ENCODE measurements at regions not wholly inside any gene's neighbourhood (a gene's known extent, or its start where the extent isn't known, plus 50 kb on each side); places are given as distances from the start of the nearest gene placed in this dataset.

DNA sequence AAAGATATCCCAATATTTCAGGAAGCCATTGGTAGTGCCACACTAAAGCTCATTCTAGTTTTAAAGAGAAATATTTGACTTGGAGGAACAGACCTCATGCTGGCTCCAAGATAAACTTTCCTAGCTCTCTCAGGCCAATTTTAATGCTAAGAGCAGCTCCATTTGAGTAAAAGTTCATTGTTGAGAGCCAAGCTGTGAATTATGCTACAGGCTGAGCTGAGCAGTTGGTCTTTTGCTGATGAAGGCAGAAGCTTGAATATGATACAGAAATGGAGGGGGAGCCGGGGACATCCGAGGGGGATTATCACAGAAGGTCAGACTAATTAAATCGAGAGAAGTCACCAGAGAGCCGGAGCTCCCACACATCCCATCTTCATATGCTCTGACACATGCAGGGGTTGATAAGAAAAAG is 175.7 kb upstream of the AUTS2 start:
- TF ChIP-seq, protein P1, sequence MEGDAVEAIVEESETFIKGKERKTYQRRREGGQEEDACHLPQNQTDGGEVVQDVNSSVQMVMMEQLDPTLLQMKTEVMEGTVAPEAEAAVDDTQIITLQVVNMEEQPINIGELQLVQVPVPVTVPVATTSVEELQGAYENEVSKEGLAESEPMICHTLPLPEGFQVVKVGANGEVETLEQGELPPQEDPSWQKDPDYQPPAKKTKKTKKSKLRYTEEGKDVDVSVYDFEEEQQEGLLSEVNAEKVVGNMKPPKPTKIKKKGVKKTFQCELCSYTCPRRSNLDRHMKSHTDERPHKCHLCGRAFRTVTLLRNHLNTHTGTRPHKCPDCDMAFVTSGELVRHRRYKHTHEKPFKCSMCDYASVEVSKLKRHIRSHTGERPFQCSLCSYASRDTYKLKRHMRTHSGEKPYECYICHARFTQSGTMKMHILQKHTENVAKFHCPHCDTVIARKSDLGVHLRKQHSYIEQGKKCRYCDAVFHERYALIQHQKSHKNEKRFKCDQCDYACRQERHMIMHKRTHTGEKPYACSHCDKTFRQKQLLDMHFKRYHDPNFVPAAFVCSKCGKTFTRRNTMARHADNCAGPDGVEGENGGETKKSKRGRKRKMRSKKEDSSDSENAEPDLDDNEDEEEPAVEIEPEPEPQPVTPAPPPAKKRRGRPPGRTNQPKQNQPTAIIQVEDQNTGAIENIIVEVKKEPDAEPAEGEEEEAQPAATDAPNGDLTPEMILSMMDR (conservative IDR thresholded peaks at IDR 0.05; ENCODE audit: low read length), result no peak
- TF ChIP-seq EZH2phosphoT487 (IDR thresholded peaks at IDR 0.05; ENCODE audit: borderline replicate concordance), result no peak
